ENCODE measurements at regions not wholly inside any gene's neighbourhood (a gene's known extent, or its start where the extent isn't known, plus 50 kb on each side); places are given as distances from the start of the nearest gene placed in this dataset.

DNA sequence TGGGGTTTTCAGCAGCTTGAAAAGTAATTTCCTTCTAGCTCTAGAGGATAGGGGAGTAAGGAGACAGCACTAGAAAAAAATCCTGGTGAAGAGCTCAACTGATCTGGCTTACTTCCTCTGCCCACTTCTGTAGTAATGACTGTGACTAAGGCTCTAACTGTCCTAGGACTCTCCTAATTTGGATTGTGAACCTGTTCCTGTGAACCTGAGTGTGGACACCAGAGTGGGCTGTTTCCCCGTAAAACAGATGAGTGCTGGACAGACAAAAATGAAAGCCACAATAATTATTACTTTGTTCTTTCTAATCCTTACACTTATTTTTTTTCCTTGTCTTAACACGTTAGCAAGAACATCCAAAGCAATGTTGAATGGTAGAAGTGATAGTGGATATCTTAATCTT is 154.1 kb downstream of the AASDHPPT start:
- peaks cover 74% of the 10 kb centered on the region for H3K9me3 Mint-ChIP-seq (ENCODE audit: unreplicated experiment)
- peaks cover 44% of the 10 kb centered on the region for H3K9me3 ChIP-seq
- TF ChIP-seq, protein P1, sequence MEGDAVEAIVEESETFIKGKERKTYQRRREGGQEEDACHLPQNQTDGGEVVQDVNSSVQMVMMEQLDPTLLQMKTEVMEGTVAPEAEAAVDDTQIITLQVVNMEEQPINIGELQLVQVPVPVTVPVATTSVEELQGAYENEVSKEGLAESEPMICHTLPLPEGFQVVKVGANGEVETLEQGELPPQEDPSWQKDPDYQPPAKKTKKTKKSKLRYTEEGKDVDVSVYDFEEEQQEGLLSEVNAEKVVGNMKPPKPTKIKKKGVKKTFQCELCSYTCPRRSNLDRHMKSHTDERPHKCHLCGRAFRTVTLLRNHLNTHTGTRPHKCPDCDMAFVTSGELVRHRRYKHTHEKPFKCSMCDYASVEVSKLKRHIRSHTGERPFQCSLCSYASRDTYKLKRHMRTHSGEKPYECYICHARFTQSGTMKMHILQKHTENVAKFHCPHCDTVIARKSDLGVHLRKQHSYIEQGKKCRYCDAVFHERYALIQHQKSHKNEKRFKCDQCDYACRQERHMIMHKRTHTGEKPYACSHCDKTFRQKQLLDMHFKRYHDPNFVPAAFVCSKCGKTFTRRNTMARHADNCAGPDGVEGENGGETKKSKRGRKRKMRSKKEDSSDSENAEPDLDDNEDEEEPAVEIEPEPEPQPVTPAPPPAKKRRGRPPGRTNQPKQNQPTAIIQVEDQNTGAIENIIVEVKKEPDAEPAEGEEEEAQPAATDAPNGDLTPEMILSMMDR (IDR thresholded peaks at IDR 0.05; ENCODE audit: insufficient read depth in 1 of 2, low read depth in 1 of 2, low read length in 1 of 2, severe bottlenecking in 1 of 2, unreplicated experiment in 1 of 2): no peak
- intact Hi-C loops (cut with micrococcal nuclease; ENCODE audit: unreplicated experiment): no loop called here
- peaks cover 7% of the 10 kb centered on the region for H3K4me1 Mint-ChIP-seq (ENCODE audit: low read depth, unreplicated experiment)
- DNase-seq: no peak
- no peak overlapping the region for H3K4me3 Mint-ChIP-seq (ENCODE audit: unreplicated experiment)
- ChIA-PET POLR2A (no interaction called here), CTCF (no interaction called here)
- no peak overlapping the region for H3K4me3 ChIP-seq (ENCODE audit: low read depth, low read length)
- H3K27ac Mint-ChIP-seq (ENCODE audit: unreplicated experiment): no peak overlapping the region
- no peaks in the 10 kb centered on the region for H3K4me1 ChIP-seq
- no peaks in the 10 kb centered on the region for H3K27me3 Mint-ChIP-seq (ENCODE audit: insufficient read depth, unreplicated experiment)
- H3K27me3 ChIP-seq (replicated peaks; ENCODE audit: control insufficient read depth, insufficient read depth, low read length): no peaks in the 10 kb centered on the region
- no TSS peak for BruUV-seq (replicated peaks)
- H3K36me3 ChIP-seq (ENCODE audit: control insufficient read depth, insufficient read depth, low read length): no peaks in the 10 kb centered on the region
- no peaks in the 10 kb centered on the region for H3K36me3 Mint-ChIP-seq (ENCODE audit: insufficient read depth, unreplicated experiment)

- TF ChIP-seq, protein P1 (IDR thresholded peaks at IDR 0.05; ENCODE audit: insufficient read depth in 1 of 2, low read depth in 1 of 2, low read length in 1 of 2, severe bottlenecking in 1 of 2, unreplicated experiment in 1 of 2): no peak
- Mint-ChIP-seq H3K9me3 (ENCODE audit: unreplicated experiment) (peaks cover 58% of the 10 kb centered on the region), H3K4me3 (ENCODE audit: unreplicated experiment) (no peak overlapping the region), H3K36me3 (ENCODE audit: insufficient read depth, unreplicated experiment) (no peaks in the 10 kb centered on the region), H3K4me1 (ENCODE audit: low read depth, unreplicated experiment) (peaks cover 7% of the 10 kb centered on the region), H3K27ac (ENCODE audit: unreplicated experiment) (no peak overlapping the region), H3K27me3 (ENCODE audit: insufficient read depth, unreplicated experiment) (no peaks in the 10 kb centered on the region)
- Histone ChIP-seq H3K4me1 (no peaks in the 10 kb centered on the region), H3K36me3 (ENCODE audit: control insufficient read depth, insufficient read depth, low read length) (no peaks in the 10 kb centered on the region), H3K4me3 (ENCODE audit: low read depth, low read length) (no peak overlapping the region), H3K27me3 (replicated peaks; ENCODE audit: control insufficient read depth, insufficient read depth, low read length) (no peaks in the 10 kb centered on the region), H3K9me3 (peaks cover 41% of the 10 kb centered on the region)
- DNase-seq: no peak
- ChIA-PET CTCF (no interaction called here), POLR2A (no interaction called here)
- intact Hi-C loops (cut with micrococcal nuclease; ENCODE audit: unreplicated experiment): no loop called here
- BruUV-seq (replicated peaks): no TSS peak
Measured at GRCh38 chr11:106233191-106233590, 155.7 kb downstream of the AASDHPPT start.

- BruUV-seq (replicated peaks): no TSS peak
- intact Hi-C loops (cut with micrococcal nuclease; ENCODE audit: unreplicated experiment): no loop called here
- peaks cover 27% of the 10 kb centered on the region for H3K9me3 ChIP-seq
- 0 out of 2 replicates have a peak, but pooled peaks cover 6% of the 10 kb centered on the region for H3K4me1 ChIP-seq
- H3K36me3 ChIP-seq (ENCODE audit: control insufficient read depth, insufficient read depth, low read length): no peaks in the 10 kb centered on the region
- Mint-ChIP-seq H3K36me3 (ENCODE audit: insufficient read depth, unreplicated experiment) (no peaks in the 10 kb centered on the region), H3K4me3 (ENCODE audit: unreplicated experiment) (no peak overlapping the region), H3K4me1 (ENCODE audit: low read depth, unreplicated experiment) (peaks cover 7% of the 10 kb centered on the region), H3K27me3 (ENCODE audit: insufficient read depth, unreplicated experiment) (no peaks in the 10 kb centered on the region), H3K9me3 (ENCODE audit: unreplicated experiment) (peaks cover 44% of the 10 kb centered on the region), H3K27ac (ENCODE audit: unreplicated experiment) (no peak overlapping the region)
- ChIA-PET POLR2A (no interaction called here), CTCF (no interaction called here)
- no peak overlapping the region for H3K4me3 ChIP-seq (ENCODE audit: low read depth, low read length)
- no peak for DNase-seq
- H3K27me3 ChIP-seq (replicated peaks; ENCODE audit: control insufficient read depth, insufficient read depth, low read length): no peaks in the 10 kb centered on the region
- TF ChIP-seq, protein P1 (IDR thresholded peaks at IDR 0.05; ENCODE audit: insufficient read depth in 1 of 2, low read depth in 1 of 2, low read length in 1 of 2, severe bottlenecking in 1 of 2, unreplicated experiment in 1 of 2): no peak
Measured at GRCh38 chr11:106234794-106235193, 157.3 kb downstream of the AASDHPPT start.

Data from Caco-2 (cell line).